Right lobe of liver (tissue), 6 donors: ENCODE measurements at regions not wholly inside any gene's neighbourhood (a gene's known extent, or its start where the extent isn't known, plus 50 kb on each side); places are given as distances from the start of the nearest gene placed in this dataset.

Experiments
- ATAC-seq, 4 donors: fragments of 200-7000 bp; cut with Tn5 transposase; one replicate each; pipeline ENCODE4 v1.9.1; 2020; ENCODE audit warnings: mild to moderate bottlenecking in 4 of 4, moderate library complexity in 4 of 4
- DNase-seq, 3 donors: peaks; one replicate each; pipeline ENCODE4 v3.0.0-alpha.2; 2020
- H3K27ac ChIP-seq, 3 donors: fragments of 200-600 bp; one replicate each; pipeline ENCODE4 v1.8.0; 2022
- H3K27me3 ChIP-seq, 2 donors: fragments of 200-600 bp; one replicate each; pipeline ENCODE4 v1.8.0; 2022
- H3K36me3 ChIP-seq, 4 donors: fragments of 200-600 bp; sonication (generic) in 1 of 4; one replicate each; pipeline versions ENCODE4 v1.5.1 to v1.8.0; 2017 to 2022; ENCODE audit warnings: control low read depth in 1 of 4
- H3K4me1 ChIP-seq, 4 donors: fragments of 200-600 bp; sonication (generic) in 1 of 4; one replicate each; pipeline versions ENCODE4 v1.5.1 to v1.8.0; 2017 to 2022; ENCODE audit warnings: control low read depth in 1 of 4
- H3K4me3 ChIP-seq, 3 donors: fragments of 200-600 bp; one replicate each; pipeline ENCODE4 v1.8.0; 2022
- H3K9me3 ChIP-seq, 4 donors: fragments of 200-600 bp; sonication (generic) in 1 of 4; one replicate each; pipeline versions ENCODE4 v1.5.1 to v1.8.0; 2017 to 2022; ENCODE audit warnings: control low read depth in 1 of 4
- CTCF ChIP-seq, 4 donors: fragments of 200-600 bp in 3 of 4; fragments of 450-650 bp in 1 of 4; IDR thresholded peaks; one replicate each; pipeline versions ENCODE4 v1.5.1 to v1.8.0; 2016 to 2022; ENCODE audit warnings: antibody characterized with exemption in 4 of 4, mild to moderate bottlenecking in 2 of 4
- POLR2A ChIP-seq: fragments of 450-650 bp; IDR thresholded peaks from one replicate; pipeline ENCODE4 v1.6.1; 2017; ENCODE audit warnings: antibody characterized with exemption, mild to moderate bottlenecking
- WGBS: methylation state at CpG from one replicate; pipeline ENCODE4 v1.1.6; 2018; ENCODE audit warnings: low coverage, low lambda C conversion rate; ENCODE audit not compliant: insufficient coverage; ENCODE audit errors: missing lambda C conversion rate; 5-methylcytosine and 5-hydroxymethylcytosine counted together
- intact Hi-C, 2 donors: fragments of 100-400 bp; cut with DNase I; formaldehyde crosslinking; loops; one replicate each; pipeline versions ENCODE4 v1.11.2 to v1.14.1; 2022
- donor health status: DM: no; HTN: yes; CAD: no.
- donor health status: DM: no; HTN: no; CAD: no.
- donor health status: DM: no; HTN: no; CAD: no.
- donor health status: DM: no; HTN: yes; CAD: no.
- donor health status: DM: no; HTN: yes; CAD: no.

DNA sequence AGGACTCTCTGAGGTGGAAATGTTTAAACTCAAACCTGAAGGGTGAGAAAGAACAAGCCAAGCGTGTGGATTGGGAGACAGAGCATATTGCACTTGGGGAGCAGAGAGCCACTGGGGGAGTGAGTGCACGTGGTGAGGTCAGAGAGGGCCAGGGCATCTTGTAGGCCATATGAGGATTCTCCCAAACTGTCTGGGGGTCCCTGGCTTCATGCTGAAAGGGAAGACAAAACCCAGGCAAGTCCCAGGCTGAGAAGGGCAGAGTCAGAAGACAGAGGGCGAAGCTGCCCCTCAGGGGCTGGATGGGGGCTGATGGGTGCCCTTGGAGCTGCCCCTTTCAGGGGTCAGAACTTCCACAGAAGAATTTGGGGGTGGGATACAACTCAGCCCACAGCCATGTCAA lies 215.3 kb upstream of the S1PR3 start:
- intact Hi-C loops: no loop called here
- 67% methylated on average over 2 of the region's 3 CpGs for WGBS
- no peak overlapping the region for H3K27ac ChIP-seq
- H3K4me3 ChIP-seq: no peak overlapping the region
- no peak for TF ChIP-seq CTCF (IDR thresholded peaks at IDR 0.05)
- TF ChIP-seq POLR2A: no peak
- no peaks in the 10 kb centered on the region for H3K36me3 ChIP-seq
- DNase-seq (no peak), ATAC-seq (no peak)
- H3K4me1 ChIP-seq: no peaks in the 10 kb centered on the region
- no peaks in the 10 kb centered on the region for H3K27me3 ChIP-seq
- no peaks in the 10 kb centered on the region for H3K9me3 ChIP-seq

DNA sequence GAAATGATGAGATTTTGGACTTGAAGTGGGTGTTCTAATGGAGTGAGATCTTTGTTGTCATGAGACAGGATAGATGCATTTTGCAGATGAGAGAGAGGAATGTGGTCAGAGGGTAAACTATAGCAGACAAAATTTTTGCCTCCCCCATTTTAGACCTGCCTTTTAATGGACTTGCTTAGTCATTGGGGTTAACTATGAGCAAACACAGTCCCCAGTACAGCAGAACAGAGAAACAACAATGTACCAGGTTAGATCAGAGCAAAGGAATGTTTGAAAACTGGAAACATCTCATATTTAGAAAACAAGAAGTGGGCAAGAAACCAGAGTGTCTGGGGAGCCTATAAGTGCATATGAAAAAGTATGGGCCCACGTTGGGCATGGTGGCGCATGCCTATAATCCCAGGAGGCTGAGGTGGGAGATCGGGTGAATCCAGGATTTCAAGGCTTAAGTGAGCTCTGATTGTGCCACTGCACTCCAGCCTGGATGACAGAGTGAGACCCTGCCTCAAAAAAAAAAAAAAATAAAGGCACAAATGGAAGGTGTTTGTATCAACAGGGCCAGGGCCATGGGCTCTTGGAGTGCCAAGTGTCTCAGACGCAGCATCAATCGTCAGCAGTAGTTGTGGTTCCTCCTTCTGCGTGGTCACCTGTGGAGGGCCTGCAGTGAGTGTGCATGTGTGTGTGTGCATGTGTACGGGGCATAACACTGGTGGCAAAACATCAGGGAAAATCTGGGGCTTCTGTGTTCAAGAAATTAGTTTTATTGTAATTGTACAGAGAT lies 214.4 kb upstream of the S1PR3 start:
- H3K36me3 ChIP-seq: no peaks in the 10 kb centered on the region
- no peaks in the 10 kb centered on the region for H3K9me3 ChIP-seq
- TF ChIP-seq POLR2A (no peak), CTCF (IDR thresholded peaks at IDR 0.05) (no peak)
- no peak for DNase-seq
- no peaks in the 10 kb centered on the region for H3K27me3 ChIP-seq
- no peak overlapping the region for H3K4me3 ChIP-seq
- ATAC-seq: no peak
- intact Hi-C loops: no loop called here
- no peak overlapping the region for H3K27ac ChIP-seq
- no peaks in the 10 kb centered on the region for H3K4me1 ChIP-seq
- 74% methylated on average over 7 of the region's 7 CpGs for WGBS

DNA sequence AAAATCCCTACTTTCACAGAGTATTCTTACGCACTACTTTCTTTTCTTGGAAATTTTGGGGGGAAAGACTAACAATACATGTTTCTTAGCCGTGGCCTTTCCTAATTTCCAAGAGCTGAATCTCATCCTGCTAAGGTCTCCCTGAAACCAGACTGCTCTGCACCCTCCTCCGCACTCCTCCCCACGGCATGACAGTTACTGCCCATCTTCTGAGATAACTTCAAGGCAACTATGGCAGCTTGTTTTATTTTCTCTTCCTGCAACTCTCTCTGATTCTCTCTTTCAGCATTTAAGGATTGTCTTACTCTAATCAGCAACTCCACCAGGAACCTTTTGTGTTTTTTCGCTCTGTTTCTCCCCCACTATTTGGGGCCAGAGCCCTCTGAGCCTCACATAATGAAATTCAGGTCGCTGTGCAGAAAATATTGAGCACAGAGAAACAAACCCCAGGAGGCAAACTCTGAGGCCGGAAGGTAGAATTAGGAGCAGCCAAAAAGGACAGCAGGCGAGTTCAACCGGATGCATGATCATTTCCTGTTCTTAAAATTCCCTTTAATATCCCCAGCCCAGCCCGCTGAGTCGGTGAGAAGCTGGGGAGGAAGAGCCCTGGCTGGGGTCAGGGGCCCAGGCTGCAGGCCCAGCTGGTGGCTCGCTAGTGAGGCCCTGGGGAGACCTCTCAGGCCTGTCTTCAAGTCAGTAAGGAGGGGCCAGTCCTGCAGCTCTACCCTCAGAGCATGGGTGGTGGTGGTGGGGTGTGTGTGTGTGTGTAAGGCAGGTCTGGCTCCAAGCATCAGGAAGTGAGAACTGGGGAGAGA lies 213.6 kb upstream of the S1PR3 start:
- Histone ChIP-seq H3K27ac (no peak overlapping the region), H3K36me3 (no peaks in the 10 kb centered on the region), H3K9me3 (no peaks in the 10 kb centered on the region), H3K27me3 (no peaks in the 10 kb centered on the region), H3K4me1 (no peaks in the 10 kb centered on the region), H3K4me3 (no peak overlapping the region)
- TF ChIP-seq POLR2A (no peak), CTCF (IDR thresholded peaks at IDR 0.05) (no peak)
- DNase-seq (peak in 1 of 3 donors; percentile 41), ATAC-seq (peak; percentile 69 to 85 (median 80))
- 48% methylated on average over 9 of the region's 12 CpGs for WGBS
- intact Hi-C loops: no loop called here

DNA sequence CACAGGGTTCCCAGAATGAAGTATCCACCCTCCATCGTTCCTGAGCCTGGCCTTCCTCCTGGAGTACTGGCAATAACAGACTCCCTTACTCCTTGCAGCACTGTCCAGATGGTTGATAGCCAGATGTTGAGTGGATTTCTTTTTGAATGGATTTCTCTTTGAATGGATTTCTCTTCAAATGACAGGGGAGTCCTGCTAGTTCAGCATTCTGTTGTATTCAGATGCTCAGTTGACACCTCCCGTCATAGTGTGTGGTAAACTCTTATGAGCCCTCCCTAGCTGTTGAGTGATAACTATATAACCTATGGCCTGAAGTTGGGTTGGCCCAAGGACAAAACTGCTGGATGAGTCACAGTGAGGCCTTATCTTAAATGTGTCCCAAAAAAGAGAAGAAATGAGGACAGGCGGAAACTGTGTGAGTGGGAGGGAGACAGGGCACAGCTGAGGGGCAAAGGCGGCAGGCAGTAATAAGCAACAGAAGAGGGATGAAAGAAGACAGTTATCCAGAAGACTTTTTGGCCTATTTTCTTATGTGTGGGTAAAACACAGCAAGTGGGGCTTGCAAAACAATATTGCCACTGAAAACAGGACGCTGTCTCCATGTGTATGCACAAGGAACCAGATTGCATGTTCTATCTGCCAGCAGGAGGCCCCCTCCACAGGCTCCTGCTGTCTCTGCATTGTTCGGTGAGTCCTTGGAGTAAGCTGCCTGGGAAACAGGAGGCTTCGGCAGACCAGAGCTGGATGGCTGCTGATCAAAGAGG lies 209.5 kb upstream of the S1PR3 start:
- WGBS: 37% methylated on average over 6 of the region's 7 CpGs
- Histone ChIP-seq H3K9me3 (no peaks in the 10 kb centered on the region), H3K27ac (no peak overlapping the region), H3K27me3 (no peaks in the 10 kb centered on the region), H3K36me3 (no peaks in the 10 kb centered on the region), H3K4me1 (no peaks in the 10 kb centered on the region), H3K4me3 (no peak overlapping the region)
- TF ChIP-seq CTCF (IDR thresholded peaks at IDR 0.05): peak in 1 of 4 donors; percentile 14
- TF ChIP-seq POLR2A: no peak
- ATAC-seq (peak; percentile 15 to 52 (median 42)), DNase-seq (no peak)
- intact Hi-C loops: no loop called here
